ENCODE measurements at regions not wholly inside any gene's neighbourhood (a gene's known extent, or its start where the extent isn't known, plus 50 kb on each side); places are given as distances from the start of the nearest gene placed in this dataset.
"Not testable (repeated sequence)": the region's sequence is repeated elsewhere in the genome, so short reads cannot be mapped to it uniquely, and the experiment has no call there.

- not testable (repeated sequence) for TF ChIP-seq CTCF (conservative IDR thresholded peaks at IDR 0.05); ZFX (IDR thresholded peaks at IDR 0.05)
Observed at GRCh38 chr6:27692133-27692532, 219.2 kb upstream of the ZNF184 start.
